Heart left ventricle (tissue), 16 donors: ENCODE measurements at regions not wholly inside any gene's neighbourhood (a gene's known extent, or its start where the extent isn't known, plus 50 kb on each side); places are given as distances from the start of the nearest gene placed in this dataset.

Source experiments
- ATAC-seq, 4 donors: fragments of 200-7000 bp; cut with Tn5 transposase; one replicate each; pipeline ENCODE4 v1.9.1; 2020 to 2022; ENCODE audit warnings: moderate library complexity in 4 of 4, mild to moderate bottlenecking in 3 of 4, moderate number of reproducible peaks in 1 of 4
- DNase-seq, 5 donors: peaks; one replicate each; pipeline ENCODE4 v3.0.0-alpha.2; 2020
- H3K27ac ChIP-seq, 12 donors: fragments of 200-600 bp; sonication (generic) in 4 of 12; one replicate each; pipeline versions ENCODE4 v1.5.0 to v1.8.0; 2016 to 2022; ENCODE audit warnings: mild to moderate bottlenecking in 2 of 12
- H3K27me3 ChIP-seq, 9 donors: fragments of 200-600 bp; sonication (generic) in 2 of 9; one replicate each; pipeline versions ENCODE4 v1.5.1 to v1.8.0; 2016 to 2022; ENCODE audit warnings: mild to moderate bottlenecking in 3 of 9
- H3K36me3 ChIP-seq, 9 donors: fragments of 200-600 bp; sonication (generic) in 2 of 9; one replicate each; pipeline versions ENCODE4 v1.5.0 to v1.8.0; 2018 to 2022; ENCODE audit warnings: mild to moderate bottlenecking in 2 of 9
- H3K4me1 ChIP-seq, 12 donors: fragments of 200-600 bp; sonication (generic) in 4 of 12; one replicate each; pipeline versions ENCODE4 v1.5.0 to v1.8.0; 2016 to 2022; ENCODE audit warnings: mild to moderate bottlenecking in 3 of 12
- H3K4me3 ChIP-seq, 12 donors: fragments of 200-600 bp; sonication (generic) in 4 of 12; one replicate each; pipeline versions ENCODE4 v1.5.0 to v1.8.0; 2017 to 2022; ENCODE audit warnings: mild to moderate bottlenecking in 9 of 12, moderate library complexity in 4 of 12
- H3K9me3 ChIP-seq, 12 donors: fragments of 200-600 bp; sonication (generic) in 4 of 12; one replicate each; pipeline versions ENCODE4 v1.5.0 to v1.8.0; 2016 to 2022; ENCODE audit warnings: mild to moderate bottlenecking in 1 of 12
- CTCF ChIP-seq, 12 donors: fragments of 200-600 bp; sonication (generic) in 4 of 12; IDR thresholded peaks; one replicate each; pipeline versions ENCODE4 v1.5.0 to v1.8.0; 2018 to 2022; ENCODE audit warnings: antibody characterized with exemption in 12 of 12, mild to moderate bottlenecking in 5 of 12
- POLR2A ChIP-seq, 2 donors: fragments of 450-650 bp; IDR thresholded peaks; one replicate each; pipeline ENCODE4 v1.6.1; 2017; ENCODE audit warnings: antibody characterized with exemption in 2 of 2, mild to moderate bottlenecking in 2 of 2, moderate library complexity in 2 of 2
- WGBS, 4 donors: extraction: QIAGEN DNeasy Blood & Tissue Kit in 2 of 4; methylation state at CpG; one replicate each; pipeline versions ENCODE4 v1.1.5 to v1.1.7; 2013 to 2018; 5-methylcytosine and 5-hydroxymethylcytosine counted together
- intact Hi-C, 10 donors: fragments of 100-400 bp; cut with DNase I; formaldehyde crosslinking; loops; one replicate each; pipeline versions ENCODE4 v1.11.1 to v1.14.2; 2022
- donor health status: ischemic (EF 13 %, LVEDD 7.1; RV severe dilation, severe dysfunction).
- donor health status: healthy with polysubstance abuse.
- donor health status: DM: no; HTN: yes; CAD: no.
- donor health status: DM: no; HTN: no; CAD: no.
- donor health status: ischemic (EF 25% LVEDD 6.9; RV normal size, moderate dysfunction).
- donor health status: ischemic (EF 25% LVEDD 5.7; RV mildly dilated, moderate dysfunction).
- donor health status: healthy.
- donor health status: DM: yes; HTN: yes; CAD: no.
- donor health status: ischemic (EF 35%, LVEDD 5.7; RV mildly dilated, moderate dysfunction).
- donor health status: nonischemic (EF 11% LVEDD 7.7; RV severe dilation, severe dysfunction).
- donor health status: DM: yes; HTN: yes; CAD: no.
- donor health status: PGD.
- donor health status: ischemic (EF 29% LVEDD 5.4; RV normal size, mild dysfunction).
- donor health status: nonischemic (EF 23%, LVEDD 6.1; RV moderate dilation, normal function).

DNA sequence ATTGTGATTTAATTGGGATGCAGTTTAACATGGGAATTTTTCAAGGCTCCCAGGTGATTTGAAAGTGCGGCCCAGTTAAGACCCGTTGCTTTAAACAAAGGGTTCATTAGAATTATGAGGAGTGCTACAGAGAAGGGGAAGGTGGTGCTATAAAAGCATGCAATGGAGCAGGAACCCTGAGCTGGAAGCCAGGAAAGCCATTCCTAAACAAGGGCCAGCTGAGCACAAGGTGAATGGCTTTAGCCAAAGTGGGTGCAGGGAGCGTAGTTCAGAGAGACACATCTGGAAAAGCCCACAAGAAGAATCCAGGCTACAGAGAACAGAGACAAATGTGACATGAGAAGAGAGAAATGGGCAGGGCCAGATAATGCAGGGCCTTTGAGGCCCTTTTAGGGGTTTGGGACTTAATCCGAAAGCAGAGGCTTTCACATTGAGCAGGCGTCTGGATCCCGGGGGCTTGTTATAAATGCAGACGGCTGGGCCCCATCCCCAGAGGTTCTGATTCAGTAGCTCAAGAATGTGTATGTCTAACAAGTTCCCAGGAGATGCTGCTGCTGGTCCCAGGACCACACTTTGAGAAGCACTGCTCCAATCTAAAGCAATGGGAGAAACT is 138.1 kb upstream of the WWC1 start:
- peak in 3 of 4 donors; percentile 6 to 69 (median 45) for ATAC-seq
- intact Hi-C loops, result no loop called here

DNA sequence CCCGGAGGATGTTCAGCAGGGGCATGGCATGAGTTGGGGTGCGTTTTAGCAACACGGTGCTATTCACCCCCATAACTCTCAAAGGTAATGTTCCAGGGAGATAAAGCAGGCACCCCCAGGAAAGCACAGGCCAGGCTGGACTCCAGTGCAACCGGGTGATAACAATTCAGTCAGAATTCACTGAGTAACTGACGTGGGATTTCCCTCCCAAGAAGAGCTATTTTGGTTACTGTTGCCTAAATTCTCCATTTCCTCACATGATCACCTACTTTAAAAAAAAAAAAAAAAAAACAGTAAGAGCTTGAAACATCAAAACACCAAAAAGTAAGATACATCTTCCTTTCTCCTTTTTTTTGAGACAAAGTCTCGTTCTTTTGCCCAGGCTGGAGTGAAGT is 137.6 kb upstream of the WWC1 start:
- TF ChIP-seq CTCF (IDR thresholded peaks at IDR 0.05) (no peak), POLR2A (IDR thresholded peaks at IDR 0.05) (no peak)
- H3K36me3 ChIP-seq, result peaks cover 0 to 2% (median 0%) of the 10 kb centered on the region in 9 donors
- DNase-seq (no peak), ATAC-seq (peak in 1 of 4 donors; percentile 3)
- no peak overlapping the region for H3K4me3 ChIP-seq
- H3K27me3 ChIP-seq, result no peaks in the 10 kb centered on the region
- H3K27ac ChIP-seq, result peak overlapping the region in 2 of 12 donors; percentile 56 to 67
- no peaks in the 10 kb centered on the region for H3K9me3 ChIP-seq
- WGBS, 4 donors, result 53 to 69% (median 59%) methylated on average over 4 to 6 of the region's 6 CpGs
- intact Hi-C loops, result no loop called here
- H3K4me1 ChIP-seq, result peaks cover 0 to 31% (median 5%) of the 10 kb centered on the region in 12 donors

More for the DNA sequence above, 138.1 kb upstream of the WWC1 start:
- Histone ChIP-seq H3K4me1 (peaks cover 0 to 32% (median 5%) of the 10 kb centered on the region in 12 donors), H3K36me3 (peaks cover 0 to 2% (median 0%) of the 10 kb centered on the region in 9 donors), H3K4me3 (no peak overlapping the region), H3K9me3 (no peaks in the 10 kb centered on the region), H3K27ac (peak overlapping the region in 4 of 12 donors; percentile 24 to 67 (median 49)), H3K27me3 (no peaks in the 10 kb centered on the region)
- WGBS, 4 donors, result 56 to 69% (median 61%) methylated on average over 7 of the region's 7 CpGs
- DNase-seq, result no peak
- TF ChIP-seq CTCF (IDR thresholded peaks at IDR 0.05) (no peak), POLR2A (IDR thresholded peaks at IDR 0.05) (no peak)

DNA sequence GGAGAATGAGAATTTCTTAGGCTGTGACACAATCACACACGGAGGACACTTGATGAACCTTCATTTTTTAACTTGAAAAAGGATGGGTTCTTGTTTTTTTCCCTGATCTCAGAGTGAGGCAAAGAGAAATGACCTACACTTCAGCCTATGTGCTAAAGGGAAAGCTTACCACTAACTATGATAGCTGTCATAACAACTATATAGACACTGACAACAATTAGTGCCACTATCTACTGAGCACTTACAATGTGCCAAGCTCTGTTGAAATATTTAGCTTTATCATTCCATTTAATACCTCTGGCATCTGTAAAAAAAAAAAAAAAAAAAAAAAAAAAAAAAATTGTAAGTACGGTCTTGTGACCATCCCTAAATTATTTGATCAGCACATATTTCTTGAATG is 135.9 kb upstream of the WWC1 start:
- Histone ChIP-seq H3K9me3 (no peaks in the 10 kb centered on the region), H3K4me3 (no peak overlapping the region), H3K27ac (peak overlapping the region in 3 of 12 donors; percentile 42 to 59 (median 55)), H3K4me1 (peaks cover 0 to 32% (median 5%) of the 10 kb centered on the region in 12 donors), H3K27me3 (no peaks in the 10 kb centered on the region), H3K36me3 (peaks cover 0 to 2% (median 0%) of the 10 kb centered on the region in 9 donors)
- ATAC-seq (peak in 3 of 4 donors; percentile 64 to 74 (median 71)), DNase-seq (no peak)
- TF ChIP-seq CTCF (IDR thresholded peaks at IDR 0.05) (no peak), POLR2A (IDR thresholded peaks at IDR 0.05) (no peak)
- intact Hi-C loops, result no loop called here
- WGBS, 4 donors, result 40 to 70% (median 66%) methylated on average over 2 of the region's 2 CpGs

DNA sequence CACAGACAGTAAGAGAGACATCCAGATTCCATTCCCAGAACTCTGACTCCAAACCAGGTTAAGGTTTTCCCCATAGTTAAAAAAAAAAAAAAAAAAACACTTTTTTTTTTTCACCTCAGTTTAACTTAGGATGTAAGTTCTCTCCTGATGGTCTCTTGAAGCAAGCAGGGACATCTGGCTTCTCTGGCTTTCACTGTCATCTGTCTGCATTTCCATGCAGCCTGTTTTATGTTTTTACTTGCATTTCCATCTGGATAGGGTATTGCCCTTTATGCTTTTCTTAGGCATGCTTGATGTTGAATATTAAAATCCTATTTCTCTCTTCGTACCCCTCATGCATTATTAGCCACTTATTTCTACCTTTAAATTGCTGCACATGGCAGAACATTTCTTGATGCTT is 135.3 kb upstream of the WWC1 start:
- intact Hi-C loops, result no loop called here
- DNase-seq (no peak), ATAC-seq (no peak)
- Histone ChIP-seq H3K4me3 (no peak overlapping the region), H3K27me3 (no peaks in the 10 kb centered on the region), H3K36me3 (peaks cover 0 to 2% (median 0%) of the 10 kb centered on the region in 9 donors), H3K27ac (peak overlapping the region in 2 of 12 donors; percentile 55 to 59), H3K9me3 (no peaks in the 10 kb centered on the region), H3K4me1 (peaks cover 0 to 34% (median 5%) of the 10 kb centered on the region in 12 donors)
- TF ChIP-seq CTCF (IDR thresholded peaks at IDR 0.05) (no peak), POLR2A (IDR thresholded peaks at IDR 0.05) (no peak)
- WGBS, 4 donors, result 81 to 92% (median 90%) methylated on average over 1 of the region's 1 CpG
